ENCODE measurements at regions not wholly inside any gene's neighbourhood (a gene's known extent, or its start where the extent isn't known, plus 50 kb on each side); places are given as distances from the start of the nearest gene placed in this dataset.

- TF ChIP-seq CTCF (conservative IDR thresholded peaks at IDR 0.05): no peak
- no peak for TF ChIP-seq EZH2 (IDR thresholded peaks at IDR 0.05; ENCODE audit: low read depth)
Observed at GRCh38 chr6:134590004-134590403, 272.1 kb upstream of the SGK1 start.
